A204.1 (cell line): ENCODE measurements at regions not wholly inside any gene's neighbourhood (a gene's known extent, or its start where the extent isn't known, plus 50 kb on each side); places are given as distances from the start of the nearest gene placed in this dataset.
"Not testable (repeated sequence)": the region's sequence is repeated elsewhere in the genome, so short reads cannot be mapped to it uniquely, and the experiment has no call there.

Experiments
- FAIRE-seq: peaks from 2 replicates; lab custom pipeline; 2012; peaks lifted over from hg19 to GRCh38; lab: Jason Lieb, UNC

DNA sequence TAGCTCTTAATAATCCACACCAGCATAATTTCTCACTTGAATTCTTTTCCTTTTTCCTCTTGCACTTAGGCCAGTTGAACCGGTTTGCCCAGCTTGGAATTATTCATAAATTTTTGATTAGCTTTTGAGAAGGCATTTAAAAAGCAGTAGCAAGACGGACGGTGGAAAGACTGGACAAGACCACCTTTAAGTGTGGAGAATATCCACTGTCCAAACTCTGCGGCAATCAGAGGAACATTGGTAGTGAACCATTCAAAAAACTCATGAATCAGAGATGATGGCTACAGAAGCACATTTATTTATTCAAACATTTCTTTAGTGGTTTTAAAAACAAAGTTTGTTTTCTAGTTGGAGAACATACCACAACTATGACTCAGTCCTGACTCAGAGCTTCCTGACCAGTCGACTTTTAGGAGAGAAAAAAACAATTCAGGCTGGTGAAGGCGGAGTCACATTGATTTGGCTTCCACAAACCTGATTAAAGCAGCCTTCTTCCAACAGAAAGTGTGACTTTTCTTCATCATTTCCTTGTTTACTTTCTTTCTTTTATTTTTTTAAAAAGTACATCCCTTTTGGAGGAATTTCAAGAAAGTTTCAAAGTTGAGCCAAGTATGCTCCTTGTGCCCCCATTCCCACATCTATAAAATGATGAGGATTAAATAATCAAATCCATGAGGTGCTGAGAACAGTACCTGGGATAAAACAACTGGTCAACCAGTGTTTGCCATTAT, 128.8 kb downstream of the ADSS2 start:
- FAIRE-seq = peak; percentile 98

DNA sequence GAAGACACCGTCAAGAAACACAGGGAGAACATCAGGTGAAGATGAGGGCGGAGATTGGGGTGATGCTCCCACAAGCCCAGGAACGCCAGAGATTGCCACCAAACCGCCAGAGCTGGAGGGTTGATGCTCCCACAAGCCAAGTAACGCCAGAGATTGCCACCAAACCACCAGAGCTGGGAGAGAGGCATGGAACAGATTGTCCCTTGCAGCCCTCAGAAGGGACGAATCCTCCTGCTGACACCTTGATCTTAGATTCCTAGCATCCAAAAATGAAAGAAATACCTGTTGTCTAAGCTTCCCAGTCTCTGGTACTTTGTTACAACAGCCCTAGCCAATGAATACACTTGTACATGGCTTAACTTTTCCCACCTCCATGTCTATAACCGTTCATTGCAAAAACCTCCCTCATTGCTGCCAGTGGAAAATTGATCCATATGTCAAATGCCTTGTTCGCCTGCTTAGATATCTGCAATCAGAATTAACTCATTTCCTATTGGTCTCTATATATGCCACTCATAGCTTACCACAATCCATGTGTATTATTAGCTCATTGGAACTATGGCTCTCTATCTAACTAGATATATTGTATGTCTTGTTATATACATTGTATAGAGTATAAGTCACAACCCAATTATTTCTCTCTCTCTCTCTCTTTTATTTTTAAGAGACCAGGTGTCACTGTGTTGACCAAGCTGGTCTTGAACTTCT, 127.4 kb downstream of the ADSS2 start:
- FAIRE-seq = peak; percentile 11

DNA sequence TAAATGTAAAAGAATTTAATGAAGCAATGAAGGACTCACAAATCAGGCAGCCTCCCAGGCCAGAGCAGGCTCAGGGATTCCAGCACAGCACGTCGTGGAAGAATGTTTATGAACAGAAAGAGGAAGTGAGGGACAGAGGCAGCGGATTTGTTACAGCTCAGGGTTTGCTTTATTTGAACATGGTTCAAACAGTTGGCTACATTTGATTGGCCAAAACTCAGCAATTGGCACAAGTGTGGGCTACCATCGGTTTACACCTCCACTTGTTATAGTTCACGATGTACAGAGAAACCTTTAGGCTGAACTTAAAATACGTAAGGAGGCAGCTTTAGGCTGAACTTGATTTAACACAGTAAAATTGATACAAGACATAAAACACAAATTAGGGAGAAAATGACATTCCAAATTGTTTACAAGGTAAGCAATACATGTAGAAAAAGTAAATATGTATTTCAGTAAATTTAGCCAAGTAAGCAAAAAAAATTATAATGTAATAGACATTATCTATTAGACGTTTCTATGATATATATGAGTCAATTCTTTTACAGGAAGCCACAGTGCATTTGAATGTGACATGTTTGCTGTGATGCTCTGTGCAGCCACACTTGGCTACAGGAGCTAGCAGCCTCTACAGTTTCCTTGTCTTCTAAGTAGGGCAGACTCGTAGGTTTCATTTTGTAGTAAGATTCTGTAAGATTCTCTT, 126.5 kb downstream of the ADSS2 start:
- FAIRE-seq = peak; percentile 95

DNA sequence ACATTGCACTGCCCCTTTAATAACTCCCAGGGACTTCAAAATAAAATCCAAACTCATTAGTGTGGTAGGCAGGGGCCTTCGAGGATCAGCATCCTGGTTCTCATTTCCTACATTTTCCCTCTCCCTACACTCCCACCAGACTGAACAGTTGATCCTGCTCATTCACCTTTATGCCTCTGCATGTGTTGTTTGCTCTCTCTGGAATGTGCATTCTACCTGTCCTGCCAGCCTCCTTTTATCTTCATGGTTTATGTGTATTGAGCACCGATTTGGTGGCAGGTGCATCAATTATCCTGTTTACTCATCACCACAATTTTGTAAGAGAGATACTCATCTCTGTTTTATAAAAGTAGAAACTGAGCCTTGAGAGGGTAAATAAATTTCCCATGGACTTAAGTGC, 125.0 kb downstream of the ADSS2 start:
- FAIRE-seq = no peak

DNA sequence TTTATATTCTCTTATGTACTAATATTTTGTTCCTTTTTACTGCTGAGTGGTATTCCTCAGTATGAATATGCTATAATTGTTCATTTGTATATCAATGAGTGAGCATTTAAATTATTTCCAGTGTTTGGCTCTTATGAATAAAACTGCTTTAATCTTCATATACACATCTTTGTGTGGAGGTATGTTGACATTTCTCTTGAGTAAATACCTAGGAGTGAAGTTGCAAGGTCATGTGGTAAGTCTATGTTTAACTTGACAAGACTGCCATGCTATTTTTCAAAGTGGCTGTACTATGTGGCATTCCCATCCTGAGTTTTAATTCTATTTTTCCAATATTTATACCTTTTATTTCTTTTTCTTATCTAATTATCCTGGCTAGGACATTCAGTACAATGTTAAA, 124.2 kb downstream of the ADSS2 start:
- FAIRE-seq = no peak

DNA sequence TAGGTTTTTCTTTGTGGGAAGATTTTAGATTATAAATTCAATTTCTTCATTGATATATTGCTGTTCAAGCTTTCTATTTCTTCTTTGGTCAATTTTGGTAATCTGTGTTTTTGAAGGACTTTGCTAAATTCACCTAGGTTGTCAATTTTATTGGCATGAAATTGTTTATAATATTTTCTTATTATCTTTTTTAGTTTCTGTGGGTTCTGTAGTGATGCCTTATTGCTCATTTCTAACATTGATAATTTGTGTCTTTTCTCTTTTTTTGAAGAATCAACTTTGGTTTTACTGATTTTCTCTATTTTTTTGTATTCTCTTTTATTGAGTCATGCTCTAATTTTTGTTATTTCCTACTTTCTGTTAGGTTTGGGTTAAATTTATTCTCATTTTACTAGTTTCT, 123.2 kb downstream of the ADSS2 start:
- peak; percentile 21 for FAIRE-seq

DNA sequence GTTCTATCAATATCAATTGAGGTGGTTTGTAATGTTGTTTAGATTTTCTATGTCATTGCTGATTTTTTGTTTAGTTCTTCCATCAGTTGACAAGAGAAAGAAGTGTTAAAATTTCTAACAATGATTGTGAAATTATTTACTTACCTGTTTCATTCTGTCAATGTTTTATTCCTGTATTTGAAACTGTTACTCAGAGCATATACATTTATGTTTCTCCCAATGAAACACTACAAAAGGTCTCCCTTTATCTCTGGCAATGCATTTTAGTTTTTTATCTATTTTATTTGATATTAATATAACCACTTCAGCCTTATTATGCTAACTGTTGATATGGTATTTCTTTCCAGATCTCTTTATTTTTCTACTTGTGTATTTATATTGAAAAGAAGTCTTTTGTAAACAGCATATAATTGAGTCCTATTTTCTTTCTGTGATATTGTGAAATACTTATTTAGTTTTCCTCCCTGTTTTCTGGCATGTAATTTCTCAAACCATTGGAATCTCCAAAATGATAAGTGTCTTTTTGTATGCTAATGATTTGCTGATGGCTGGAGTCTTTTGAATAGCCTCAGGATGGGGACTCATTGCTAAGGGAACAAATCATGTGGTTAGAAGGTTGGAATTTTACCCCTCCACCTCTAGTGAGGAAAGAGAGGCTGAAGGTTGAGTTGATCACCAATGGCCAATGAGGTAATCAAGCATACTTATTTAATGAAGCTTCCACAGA, 122.0 kb downstream of the ADSS2 start:
- peak; percentile 54 for FAIRE-seq

DNA sequence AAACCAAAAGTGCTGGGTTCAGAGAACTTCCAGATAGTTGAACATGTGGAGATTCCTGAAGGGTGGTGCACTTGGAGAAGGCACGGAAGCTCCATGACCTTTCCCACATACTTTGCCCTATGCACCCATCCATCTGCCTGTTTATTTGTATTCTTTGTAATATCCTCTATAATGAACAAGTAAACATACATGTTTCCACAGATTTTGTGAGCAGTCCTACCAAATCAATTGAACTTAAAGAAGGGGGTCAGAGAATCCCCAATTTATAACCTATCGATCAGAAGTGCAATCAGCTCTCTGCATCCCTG, 121.4 kb downstream of the ADSS2 start:
- no peak for FAIRE-seq

DNA sequence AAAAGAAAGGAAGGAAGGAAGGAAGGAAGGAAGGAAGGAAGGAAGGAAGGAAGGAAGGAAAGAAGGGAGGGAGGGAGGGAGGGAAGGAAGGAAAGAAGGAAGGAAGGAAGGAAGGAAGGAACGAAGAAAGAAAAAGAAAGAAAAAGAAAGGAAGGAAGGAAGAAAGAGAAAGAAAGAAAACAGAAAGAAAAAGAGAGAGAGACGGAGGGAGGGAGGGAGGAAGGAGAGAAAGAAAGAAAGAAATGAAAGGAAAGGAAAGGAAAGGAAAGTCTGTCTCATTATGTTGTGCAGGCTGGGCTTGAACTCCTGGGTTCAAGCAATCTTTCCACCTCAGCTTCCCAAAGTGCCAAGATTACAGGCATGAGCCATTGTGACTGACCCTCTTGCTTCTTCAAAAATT, 118.9 kb downstream of the ADSS2 start:
- not testable (repeated sequence) for FAIRE-seq

DNA sequence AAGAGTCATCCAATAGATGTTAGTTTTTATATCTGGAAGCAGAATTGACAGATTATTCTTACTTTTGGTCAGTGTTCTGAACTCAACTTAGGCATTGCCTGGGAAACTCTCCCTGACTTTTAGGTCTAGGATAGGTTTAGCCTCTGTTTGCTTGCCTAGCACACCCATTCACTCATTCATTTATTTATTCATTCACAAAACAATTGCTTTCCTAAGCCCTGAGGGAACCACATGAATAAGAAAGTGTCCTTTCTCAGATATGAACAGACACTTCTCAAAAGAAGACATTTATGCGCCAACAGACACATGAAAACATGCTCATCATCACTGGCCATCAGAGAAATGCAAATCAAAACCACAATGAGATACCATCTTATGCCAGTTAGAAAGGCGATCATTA, 117.4 kb downstream of the ADSS2 start:
- not testable (repeated sequence) for FAIRE-seq

DNA sequence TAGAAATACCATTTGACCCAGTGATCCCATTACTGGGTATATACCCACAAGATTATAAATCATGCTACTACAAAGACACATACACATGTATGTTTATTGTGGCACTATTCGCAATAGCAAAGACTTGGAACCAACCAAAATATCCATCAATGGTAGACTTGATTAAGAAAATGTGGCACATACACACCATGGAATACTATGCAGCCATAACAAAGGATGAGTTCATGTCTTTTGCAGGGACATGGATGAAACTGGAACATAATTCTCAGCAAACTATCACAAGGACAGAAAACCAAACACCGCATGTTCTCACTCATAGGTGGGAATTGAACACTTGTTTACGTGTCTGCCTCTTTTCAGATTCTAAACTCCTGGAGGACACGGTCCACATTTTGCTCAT, 116.9 kb downstream of the ADSS2 start:
- FAIRE-seq = not testable (repeated sequence)

DNA sequence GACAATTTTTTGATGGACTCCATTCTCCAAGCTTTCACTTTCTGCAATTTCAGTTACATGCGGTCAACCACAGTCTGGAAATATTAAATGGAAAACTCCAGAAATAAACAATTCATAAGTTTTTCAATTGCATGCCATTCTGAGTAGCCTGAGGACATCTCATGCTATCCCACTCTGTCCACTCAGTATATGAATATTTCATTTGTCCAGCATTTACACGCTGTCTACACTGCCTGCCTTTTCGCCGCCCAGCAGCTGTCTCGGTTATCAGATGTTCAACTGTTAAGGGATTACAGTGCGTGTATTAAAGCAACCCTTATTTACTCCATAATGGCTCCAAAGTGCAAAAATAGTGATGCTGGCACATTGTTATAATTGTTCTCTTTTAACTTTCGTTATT, 116.3 kb downstream of the ADSS2 start:
- no peak for FAIRE-seq

DNA sequence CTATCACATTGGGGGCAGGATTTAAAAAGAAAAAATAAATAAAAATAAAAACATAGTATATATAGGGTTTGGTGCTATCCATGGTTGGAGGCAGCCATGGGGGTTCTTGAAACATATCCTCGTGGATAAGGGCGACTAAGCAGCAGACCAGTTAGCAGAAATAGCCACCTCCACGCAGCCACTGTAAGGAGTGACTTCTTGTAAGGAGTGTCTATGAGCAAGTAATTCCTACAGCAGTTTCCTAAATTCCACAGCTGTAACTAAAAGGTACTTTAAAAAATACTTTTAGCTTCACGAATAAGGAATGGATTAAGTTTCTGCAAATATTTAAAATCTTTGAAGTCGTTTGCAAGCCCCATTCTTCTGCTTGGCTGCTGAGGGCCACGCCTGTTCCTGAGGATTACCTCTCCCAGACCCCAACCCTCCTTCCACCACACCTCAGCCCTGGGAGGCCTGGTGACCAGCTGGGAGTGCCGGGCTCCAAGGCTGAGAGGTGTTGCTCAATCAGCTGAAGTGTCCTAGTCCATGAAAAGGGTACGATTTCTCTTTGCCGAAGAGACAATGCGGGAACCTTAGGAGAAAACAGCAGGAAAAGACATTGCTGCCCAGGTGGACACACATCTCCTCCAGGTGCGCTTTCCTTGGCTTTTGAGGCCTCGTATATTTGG, 115.3 kb downstream of the ADSS2 start:
- FAIRE-seq = no peak

DNA sequence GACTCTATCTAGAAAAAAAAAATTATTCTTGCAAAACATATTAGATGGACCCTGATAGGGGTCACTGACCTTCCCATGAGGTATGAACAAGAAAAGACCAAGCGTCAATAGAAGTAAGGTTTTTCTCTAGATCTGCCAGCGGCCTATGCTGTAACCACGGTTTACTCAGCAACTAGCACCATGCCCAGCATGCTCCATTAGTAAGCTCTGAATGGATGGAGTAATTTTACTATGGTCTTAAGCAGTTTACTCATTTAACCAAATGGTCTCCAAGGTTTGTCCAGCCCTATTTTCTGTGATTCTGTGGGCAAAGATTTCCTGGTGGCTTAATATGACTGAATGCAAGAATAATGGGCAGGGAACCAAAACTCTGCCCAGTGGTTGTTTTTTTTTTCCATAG, 113.9 kb downstream of the ADSS2 start:
- FAIRE-seq = no peak

DNA sequence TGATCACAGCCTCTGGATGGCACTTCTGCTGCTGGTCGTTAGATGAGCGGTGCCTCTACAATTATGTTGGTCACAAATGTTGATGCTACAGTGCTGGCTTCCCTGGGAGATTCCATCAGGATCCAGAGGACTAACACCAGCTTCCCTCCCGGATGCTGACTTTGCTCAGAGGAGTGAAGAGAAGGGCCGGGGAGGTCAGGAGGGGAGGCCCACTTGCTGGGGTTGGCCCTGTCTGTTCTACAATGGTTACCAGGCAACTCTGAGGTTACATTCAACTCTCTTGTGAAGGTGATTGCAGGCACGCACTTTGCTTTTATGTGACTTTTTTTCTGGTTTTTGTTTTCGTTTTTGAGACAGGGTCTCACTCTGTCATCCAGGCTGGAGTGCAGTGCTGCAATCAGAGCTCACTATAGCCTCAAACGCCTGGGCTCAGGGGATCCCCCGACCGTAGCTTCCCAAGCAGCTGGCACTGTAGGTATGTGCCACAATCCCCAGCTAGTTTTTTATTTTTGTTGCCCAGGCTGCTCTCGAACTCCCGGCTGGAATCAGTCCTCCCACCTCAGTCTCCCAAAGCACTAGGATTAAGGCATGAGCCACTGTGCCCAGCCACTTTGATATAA, 112.5 kb downstream of the ADSS2 start:
- FAIRE-seq = no peak

DNA sequence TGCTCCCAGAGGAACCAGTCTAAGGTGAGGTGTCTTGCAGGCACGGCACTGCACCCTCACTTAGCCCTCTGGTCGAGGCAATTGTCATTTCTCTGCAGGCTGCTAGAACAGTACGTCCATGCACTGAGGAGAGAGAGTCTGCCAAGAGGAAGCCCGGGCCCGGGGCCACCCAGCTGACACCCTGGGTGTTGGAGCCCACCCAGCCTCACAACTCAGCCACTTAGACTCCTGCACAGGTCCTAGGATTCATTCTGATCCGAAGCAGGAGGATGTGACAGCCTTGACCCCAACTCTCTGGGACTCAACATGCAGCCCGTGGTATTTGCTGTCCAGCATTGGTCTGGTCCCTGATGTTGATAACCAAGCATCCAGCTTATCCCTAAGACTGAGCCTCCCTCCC, 111.9 kb downstream of the ADSS2 start:
- FAIRE-seq = no peak

DNA sequence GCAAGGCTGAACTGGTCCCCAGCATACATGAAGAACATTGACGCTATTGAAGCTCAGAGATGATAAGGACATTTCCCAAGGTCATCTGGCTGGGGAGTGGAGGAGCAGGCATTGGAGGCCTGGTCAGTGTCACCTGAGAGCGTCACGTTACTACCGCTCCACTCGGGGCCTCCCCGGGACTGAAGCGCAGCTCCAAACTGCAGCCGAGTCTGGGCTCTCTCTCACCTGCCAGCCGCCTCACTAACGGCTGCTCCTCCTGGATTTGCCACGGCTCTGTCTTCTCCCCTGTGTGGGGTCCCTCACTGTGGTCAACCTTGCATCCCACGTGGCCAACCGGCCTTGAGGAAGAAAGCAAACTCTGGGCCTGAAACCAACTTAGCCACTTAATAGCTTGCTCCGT, 111.3 kb downstream of the ADSS2 start:
- no peak for FAIRE-seq

DNA sequence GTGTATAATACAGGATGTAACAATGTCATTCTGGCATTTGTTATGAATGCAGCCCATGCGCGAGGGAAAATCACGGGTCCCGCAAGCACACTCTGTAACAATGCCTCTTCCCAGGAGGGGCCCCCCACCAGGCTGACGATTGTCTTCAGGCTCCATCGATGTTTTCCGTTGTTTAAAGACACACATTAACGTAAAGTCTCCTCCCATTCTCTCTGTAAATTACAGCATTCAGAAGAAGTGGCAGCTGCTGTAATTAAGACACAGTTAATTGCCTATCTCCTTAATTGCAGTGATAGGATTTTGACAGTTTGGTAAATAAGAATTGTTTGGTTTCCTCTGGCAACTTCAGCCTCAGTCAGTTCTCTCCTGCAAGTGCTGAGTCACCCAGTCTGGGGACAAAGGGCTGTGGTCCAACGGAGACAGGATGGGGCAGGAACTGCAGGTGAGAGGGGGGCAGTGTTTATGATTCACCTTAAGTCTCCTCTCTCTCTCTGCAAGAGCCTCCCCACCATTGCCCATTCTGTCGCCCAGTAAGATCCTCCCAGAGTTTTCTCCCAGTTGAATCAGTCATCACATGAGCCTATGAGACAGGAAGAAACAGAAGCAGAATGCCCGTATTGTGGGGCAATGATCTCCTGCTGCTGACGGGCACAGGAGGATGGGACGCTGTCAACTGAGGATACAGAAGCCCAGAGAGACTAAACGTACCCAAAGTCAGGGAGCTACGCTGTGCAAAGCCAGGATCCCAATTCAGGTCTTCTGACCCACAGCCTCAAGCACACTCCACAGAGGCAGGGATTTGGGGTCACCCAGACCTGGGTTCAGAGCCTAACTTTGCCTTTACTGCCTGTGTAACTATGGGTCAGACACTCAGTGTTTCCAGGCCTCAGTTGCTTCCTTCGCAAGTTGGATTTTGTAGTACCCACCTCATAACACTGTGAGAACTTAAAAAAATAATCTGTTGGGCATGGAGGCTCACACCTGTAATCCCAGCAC, 110.0 kb downstream of the ADSS2 start:
- no peak for FAIRE-seq

DNA sequence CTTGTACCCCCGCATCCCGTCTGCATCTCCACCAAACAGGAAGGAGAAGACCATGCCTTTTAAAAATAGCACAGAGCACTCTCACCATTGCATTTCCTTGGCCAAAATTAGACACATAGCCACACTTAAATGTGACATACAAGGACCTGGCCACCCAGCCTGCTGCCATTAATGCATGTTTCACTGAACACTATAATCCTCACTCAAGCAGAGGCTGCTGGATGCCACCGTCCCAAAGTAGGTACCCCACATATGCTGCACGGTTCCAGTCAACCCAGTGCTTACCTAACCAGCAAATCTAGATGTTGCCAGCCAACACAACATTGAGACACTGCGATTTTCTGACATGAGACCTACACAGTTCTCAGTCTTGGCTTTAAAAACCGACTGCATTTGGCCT, 107.7 kb downstream of the ADSS2 start:
- no peak for FAIRE-seq

DNA sequence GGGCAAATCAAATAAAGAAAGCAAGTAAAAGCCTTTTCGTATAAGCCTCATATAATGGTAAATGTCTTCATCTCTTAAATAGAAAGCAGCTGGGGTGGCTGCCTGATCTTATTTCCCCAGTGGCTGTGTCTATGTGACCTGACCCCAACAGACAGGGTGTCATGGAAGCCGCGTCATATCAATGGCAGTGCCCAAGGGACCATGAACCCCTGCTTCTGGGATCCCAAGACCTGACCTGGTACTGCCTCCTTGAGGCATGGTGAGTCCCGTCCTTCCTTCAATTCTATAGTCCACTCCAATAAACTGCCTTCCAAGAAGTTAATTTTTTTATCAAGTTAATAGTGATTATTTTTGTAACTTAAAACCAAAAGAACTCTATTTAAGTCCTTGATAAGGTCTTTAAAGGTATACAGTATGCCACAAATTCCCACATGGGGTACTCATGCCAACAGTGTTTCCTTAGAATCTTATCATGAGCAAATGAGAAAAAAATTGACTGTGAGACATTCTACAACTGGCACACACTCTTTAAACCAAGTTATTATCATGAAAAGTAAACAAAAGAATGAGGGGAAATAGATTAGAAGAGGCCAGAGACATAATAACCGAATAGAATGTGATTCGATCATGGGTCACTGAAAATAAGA, 104.6 kb downstream of the ADSS2 start:
- FAIRE-seq = peak; percentile 55
